GM12801 (cell line): ENCODE measurements at regions not wholly inside any gene's neighbourhood (a gene's known extent, or its start where the extent isn't known, plus 50 kb on each side); places are given as distances from the start of the nearest gene placed in this dataset.

Experiments used
- TF ChIP-seq, protein P1 (sequence below): IDR thresholded peaks from one replicate; pipeline ENCODE4 v1.5.1; 2011; ENCODE audit warnings: control low read depth; ENCODE audit not compliant: insufficient read length; ENCODE audit errors: extremely low read depth

DNA sequence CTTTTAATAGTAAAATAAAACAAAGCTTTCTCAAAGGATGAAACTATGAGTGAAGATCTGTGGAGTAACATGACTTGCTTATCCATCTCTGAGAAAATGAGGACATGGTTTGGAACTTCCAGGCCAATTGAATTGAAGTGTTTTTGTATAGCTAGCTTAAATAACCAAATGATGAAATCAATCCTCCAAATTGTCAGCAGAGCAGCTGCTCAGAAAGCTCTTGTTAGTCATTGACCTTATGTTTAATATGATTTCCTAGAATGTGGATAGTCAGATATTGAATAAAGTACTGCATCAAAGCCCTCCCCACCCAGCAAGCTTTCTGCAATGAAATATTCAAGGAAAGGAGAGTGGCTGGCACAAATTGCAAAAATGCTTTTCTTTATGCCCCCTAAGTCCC, 437.2 kb downstream of the MFSD1 start:
- TF ChIP-seq, protein P1, sequence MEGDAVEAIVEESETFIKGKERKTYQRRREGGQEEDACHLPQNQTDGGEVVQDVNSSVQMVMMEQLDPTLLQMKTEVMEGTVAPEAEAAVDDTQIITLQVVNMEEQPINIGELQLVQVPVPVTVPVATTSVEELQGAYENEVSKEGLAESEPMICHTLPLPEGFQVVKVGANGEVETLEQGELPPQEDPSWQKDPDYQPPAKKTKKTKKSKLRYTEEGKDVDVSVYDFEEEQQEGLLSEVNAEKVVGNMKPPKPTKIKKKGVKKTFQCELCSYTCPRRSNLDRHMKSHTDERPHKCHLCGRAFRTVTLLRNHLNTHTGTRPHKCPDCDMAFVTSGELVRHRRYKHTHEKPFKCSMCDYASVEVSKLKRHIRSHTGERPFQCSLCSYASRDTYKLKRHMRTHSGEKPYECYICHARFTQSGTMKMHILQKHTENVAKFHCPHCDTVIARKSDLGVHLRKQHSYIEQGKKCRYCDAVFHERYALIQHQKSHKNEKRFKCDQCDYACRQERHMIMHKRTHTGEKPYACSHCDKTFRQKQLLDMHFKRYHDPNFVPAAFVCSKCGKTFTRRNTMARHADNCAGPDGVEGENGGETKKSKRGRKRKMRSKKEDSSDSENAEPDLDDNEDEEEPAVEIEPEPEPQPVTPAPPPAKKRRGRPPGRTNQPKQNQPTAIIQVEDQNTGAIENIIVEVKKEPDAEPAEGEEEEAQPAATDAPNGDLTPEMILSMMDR = no peak

DNA sequence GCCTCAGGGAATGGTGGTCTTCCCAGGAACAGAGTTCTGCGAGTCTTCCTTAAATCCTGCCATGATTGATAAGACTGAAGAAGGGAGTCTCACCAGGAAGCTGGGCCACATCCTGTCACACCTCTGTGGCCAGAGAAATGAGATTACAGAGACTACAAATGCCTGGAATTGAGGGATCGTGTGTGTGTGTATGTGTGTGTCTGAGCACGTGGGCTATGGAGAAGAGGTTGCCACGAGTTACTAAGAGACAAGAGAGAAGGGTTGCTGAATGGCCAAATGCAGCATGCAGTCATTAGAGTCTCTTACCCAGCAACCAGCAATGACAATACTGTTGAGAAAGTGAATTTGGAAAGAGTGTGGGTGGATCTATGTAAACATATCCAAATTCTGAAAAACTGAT, 443.1 kb downstream of the MFSD1 start:
- TF ChIP-seq, protein P1 = no peak

DNA sequence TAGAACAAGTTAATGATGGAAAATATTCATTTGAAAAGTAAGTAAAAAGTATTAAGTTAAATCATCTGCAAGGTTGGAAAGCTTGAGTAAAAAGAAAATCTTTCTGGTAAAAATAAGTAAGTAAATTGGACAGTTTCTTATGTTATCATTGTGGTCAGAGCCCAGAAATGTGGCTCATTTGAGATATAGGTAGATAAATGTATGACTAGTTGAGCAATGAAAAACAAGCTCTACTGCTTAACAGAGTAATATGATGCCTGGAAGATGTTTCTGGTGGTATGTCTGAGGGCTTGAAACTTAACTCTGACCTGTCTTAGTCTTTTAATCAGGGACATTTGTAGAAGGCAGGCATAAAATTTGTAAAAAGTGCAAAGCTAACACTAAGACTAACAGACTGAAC, 444.0 kb downstream of the MFSD1 start:
- TF ChIP-seq, protein P1 = no peak

DNA sequence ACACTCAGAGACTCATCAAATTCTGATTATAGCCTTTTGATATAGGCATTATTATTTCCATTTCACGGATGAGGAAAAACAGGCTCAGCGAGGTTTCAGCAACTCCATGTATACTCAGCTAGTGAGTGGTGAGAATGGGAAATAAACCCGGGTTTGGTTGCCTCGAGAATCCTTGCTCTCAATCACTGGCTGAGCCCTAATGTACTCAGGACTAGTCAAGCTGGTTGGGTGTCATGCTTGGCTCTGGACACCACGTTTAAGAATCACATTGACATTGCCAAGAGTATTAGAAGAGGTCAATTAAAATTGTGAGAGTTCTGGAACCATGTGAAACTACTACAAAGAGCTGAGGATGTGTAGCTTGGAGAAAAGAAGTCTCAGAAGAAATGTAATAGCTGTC, 444.5 kb downstream of the MFSD1 start:
- TF ChIP-seq, protein P1 = no peak

DNA sequence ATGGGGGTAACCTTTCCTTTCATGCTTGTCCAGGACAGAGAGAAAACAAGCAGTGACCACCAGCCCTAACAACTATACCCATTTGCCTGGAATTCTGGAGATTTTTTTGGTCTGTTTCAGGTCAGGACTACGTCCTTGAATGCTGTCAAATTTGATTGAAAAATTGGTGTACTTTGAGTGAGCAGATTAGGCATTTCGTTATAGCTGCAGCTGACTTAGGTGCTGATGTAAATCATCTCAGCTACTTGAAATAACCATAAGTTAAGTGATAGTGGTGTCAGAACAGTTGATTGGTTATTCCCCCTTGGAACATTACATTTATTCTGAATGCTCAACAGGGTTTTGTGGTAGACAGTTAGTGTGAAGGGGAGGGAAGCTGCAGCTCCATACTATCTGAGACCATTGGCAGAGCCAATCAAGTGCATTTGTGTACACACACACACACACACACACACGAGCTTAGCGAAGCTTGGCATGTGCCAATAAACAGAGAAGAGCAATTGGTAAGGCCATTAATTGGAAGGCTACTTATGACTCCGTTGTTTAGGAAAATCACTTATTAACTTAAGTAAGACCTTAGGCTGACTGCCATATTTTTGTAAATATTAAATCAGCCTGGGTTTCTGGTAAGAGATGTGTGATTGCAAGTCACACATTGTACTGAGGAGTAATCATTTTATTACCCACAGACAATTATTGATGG, 447.8 kb downstream of the MFSD1 start:
- TF ChIP-seq, protein P1 = no peak

DNA sequence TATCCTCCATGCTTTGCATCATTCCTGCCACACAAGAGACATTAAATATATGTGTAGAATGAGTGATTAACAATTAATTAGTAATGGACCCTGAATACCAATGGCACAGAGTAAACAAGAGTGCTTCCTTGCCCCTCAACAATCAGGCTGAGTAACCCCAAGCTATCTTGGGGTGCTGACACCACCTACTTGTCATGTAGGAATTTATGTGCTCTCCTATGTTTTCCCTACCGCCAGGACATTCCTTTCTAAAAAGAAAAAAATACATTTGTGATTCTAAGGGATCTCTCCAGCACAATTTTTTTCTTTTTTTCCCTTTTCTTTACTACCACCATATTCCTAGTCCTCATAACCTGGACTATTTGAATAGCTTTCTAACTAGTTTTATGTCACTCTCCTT, 449.1 kb downstream of the MFSD1 start:
- TF ChIP-seq, protein P1 = no peak

DNA sequence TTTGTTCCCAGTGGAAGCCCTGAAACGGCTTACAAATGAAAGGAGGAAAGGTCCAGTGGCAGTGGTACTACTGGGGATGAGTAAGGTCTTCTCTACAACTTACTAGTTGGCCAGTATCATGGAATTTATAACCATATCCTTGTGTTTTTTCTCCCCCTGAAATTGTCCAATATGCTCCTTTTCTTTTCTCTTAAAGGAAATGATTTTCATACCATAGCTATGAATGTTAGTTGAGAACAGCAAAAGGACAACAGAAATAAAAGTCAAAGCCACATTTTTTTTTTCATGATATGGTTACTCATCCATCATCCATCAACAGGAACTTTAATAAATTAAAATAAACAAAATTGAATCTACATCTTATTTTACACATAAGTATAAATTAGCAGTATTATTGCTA, 450.4 kb downstream of the MFSD1 start:
- TF ChIP-seq, protein P1 = no peak
